Nephron (organoid): ENCODE measurements at regions not wholly inside any gene's neighbourhood (a gene's known extent, or its start where the extent isn't known, plus 50 kb on each side); places are given as distances from the start of the nearest gene placed in this dataset.

Experiments
- H3K27ac Mint-ChIP-seq, 3 experiments: 2 replicates each; pipeline ENCODE4 v1.8.0; 2020; ENCODE audit warnings: mixed read lengths in 3 of 3, mild to moderate bottlenecking in 2 of 3, moderate library complexity in 1 of 3
- H3K27me3 Mint-ChIP-seq: 2 replicates; pipeline ENCODE4 v1.8.0; 2021; ENCODE audit warnings: low read depth, mild to moderate bottlenecking, moderate library complexity, mixed read lengths
- H3K36me3 Mint-ChIP-seq: 2 replicates; pipeline ENCODE4 v1.8.0; 2020; ENCODE audit warnings: low read depth, mixed read lengths
- H3K4me1 Mint-ChIP-seq: 2 replicates; pipeline ENCODE4 v1.8.0; 2020; ENCODE audit warnings: mixed read lengths
- H3K4me3 Mint-ChIP-seq, 3 experiments: 2 replicates each; pipeline ENCODE4 v1.8.0; 2020; ENCODE audit warnings: mild to moderate bottlenecking in 3 of 3, mixed read lengths in 3 of 3, moderate library complexity in 2 of 3
- H3K9me3 Mint-ChIP-seq: 2 replicates; pipeline ENCODE4 v1.8.0; 2020; ENCODE audit warnings: mixed read lengths
- CTCF ChIP-seq, 3 experiments: fragments of 200-600 bp; sonication (generic); IDR thresholded peaks; one replicate each; pipeline ENCODE4 v1.5.0; 2021; ENCODE audit warnings: antibody characterized with exemption in 3 of 3; ENCODE audit not compliant: unreplicated experiment in 3 of 3

- no peak overlapping the region for H3K27ac Mint-ChIP-seq
- no peak for TF ChIP-seq CTCF (IDR thresholded peaks at IDR 0.05; ENCODE audit: unreplicated experiment in 3 of 3)
- no peaks in the 10 kb centered on the region for H3K36me3 Mint-ChIP-seq
- no peaks in the 10 kb centered on the region for H3K9me3 Mint-ChIP-seq
- no peak overlapping the region for H3K4me3 Mint-ChIP-seq
- peaks cover 5% of the 10 kb centered on the region for H3K27me3 Mint-ChIP-seq
- peaks cover 19% of the 10 kb centered on the region for H3K4me1 Mint-ChIP-seq
Observed at GRCh38 chr3:101931081-101931480, 81.8 kb downstream of the NFKBIZ start.

DNA sequence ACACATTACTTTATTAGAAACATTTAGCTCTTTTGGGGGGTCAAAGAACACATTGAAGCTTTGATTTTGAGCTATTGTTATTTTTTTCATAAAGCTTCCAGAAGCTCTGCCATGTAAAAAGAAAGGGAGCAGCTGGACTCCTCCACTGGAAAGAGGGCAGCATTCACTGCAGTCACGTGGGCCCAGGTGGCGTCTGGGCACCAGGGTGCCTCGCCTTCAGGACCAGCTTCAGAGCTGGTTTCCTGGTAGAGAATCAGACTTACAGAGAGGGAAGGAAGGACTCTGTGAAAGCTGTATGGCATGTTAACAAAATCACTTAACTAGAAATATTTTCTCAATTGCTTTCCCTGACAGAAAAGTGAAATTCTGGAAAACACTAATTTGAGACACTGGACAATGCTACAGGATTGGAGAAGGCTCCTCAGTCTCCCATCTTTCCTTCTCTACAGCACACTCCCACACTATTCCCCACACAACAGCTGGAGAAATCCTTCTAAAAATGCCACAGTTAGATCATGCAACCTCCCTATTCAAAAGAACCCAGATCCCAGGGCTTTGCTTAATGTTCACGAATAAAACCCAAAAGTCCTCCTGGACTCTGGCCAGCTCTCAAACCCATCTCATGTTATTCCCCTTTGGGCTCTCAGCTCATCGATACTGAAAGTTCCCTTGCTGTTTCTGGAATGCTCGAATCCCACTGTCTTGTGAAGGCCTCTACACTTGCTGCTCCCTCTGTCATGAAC is 83.2 kb downstream of the NFKBIZ start:
- no peaks in the 10 kb centered on the region for H3K36me3 Mint-ChIP-seq
- peaks cover 10% of the 10 kb centered on the region for H3K27me3 Mint-ChIP-seq
- TF ChIP-seq CTCF (IDR thresholded peaks at IDR 0.05; ENCODE audit: unreplicated experiment in 3 of 3), result no peak
- H3K4me1 Mint-ChIP-seq, result peaks cover 25% of the 10 kb centered on the region
- H3K4me3 Mint-ChIP-seq, result no peak overlapping the region
- H3K9me3 Mint-ChIP-seq, result no peaks in the 10 kb centered on the region
- H3K27ac Mint-ChIP-seq, result peak overlapping the region in 2 of 3 experiments; percentile 1 to 9

DNA sequence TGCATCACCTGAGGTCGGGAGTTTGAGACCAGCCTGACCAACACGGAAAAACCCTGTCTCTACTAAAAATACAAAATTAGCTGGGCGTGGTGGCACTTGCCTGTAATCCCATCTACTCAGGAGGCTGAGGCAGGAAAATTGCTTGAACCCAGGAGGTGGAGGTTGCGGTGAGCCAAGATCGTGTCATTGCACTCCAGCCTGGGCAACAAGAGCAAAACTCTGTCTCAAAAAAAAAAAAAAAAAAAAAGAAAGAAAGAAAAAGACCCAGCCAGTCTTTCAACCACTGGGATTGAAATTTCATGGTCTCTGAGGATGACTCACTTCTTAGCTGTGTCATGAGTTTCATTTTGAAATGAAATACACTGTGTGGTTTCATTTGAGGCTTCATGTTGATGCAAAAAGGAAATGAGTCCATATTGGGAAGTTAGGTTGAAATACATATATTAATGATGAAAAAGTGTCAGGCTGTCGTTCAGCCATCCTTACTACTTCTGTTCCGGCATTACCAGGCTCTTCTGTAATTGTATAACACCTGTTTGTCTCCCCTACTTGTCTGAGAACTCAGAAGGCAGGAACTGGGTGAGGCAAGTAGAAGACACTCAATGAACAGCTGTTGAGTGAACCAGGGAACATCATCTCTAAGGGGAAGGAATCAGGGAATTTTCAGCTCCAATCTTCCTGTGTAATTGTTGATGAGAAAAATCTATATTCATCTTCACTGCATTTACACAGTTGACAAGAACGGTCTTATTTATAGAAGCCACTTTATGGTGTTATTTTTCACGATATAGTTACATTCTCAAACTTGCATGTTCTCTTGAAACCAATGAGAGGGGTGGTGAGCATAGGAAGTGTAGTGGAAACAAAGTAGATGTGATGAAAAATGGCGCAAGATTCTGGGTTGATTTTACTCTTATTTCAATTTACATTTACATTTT is 87.4 kb downstream of the NFKBIZ start:
- Mint-ChIP-seq H3K27me3 (peaks cover 10% of the 10 kb centered on the region), H3K9me3 (no peaks in the 10 kb centered on the region)
- no peak for TF ChIP-seq CTCF (IDR thresholded peaks at IDR 0.05; ENCODE audit: unreplicated experiment in 3 of 3)

DNA sequence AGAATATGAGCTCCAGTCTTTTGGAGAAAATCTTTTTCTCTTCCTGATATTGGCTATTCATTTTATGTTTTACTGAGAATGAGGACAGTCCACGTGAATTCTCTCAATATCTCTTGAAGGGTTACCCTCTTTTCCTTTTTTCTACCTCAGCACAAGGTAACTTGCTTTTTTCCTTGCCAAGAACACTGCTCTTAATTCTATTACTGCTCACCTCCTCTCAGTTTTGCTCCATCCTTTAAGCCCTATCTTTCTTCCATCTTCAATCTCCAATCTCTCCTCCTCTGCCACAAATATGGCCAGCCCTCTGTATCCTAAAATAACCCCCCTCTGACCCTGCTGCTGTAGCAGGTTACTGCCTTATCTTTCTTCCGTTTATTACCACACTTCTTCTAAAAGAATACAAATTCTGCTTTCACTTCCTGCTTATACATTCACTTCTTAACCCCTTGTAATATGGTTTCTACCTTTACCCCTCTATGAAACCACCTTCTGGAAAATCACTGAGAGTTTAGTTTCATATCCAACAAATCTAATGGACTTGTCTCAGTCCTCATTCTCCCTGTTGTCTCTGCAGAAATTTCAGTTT is 89.0 kb downstream of the NFKBIZ start:
- no peak overlapping the region for H3K27ac Mint-ChIP-seq
- H3K4me1 Mint-ChIP-seq, result peaks cover 11% of the 10 kb centered on the region
- H3K27me3 Mint-ChIP-seq, result peaks cover 5% of the 10 kb centered on the region
- H3K9me3 Mint-ChIP-seq, result no peaks in the 10 kb centered on the region
- TF ChIP-seq CTCF (IDR thresholded peaks at IDR 0.05; ENCODE audit: unreplicated experiment in 3 of 3), result no peak
- no peak overlapping the region for H3K4me3 Mint-ChIP-seq
- H3K36me3 Mint-ChIP-seq, result no peaks in the 10 kb centered on the region

More for the DNA sequence above, 87.4 kb downstream of the NFKBIZ start:
- no peaks in the 10 kb centered on the region for H3K36me3 Mint-ChIP-seq
- H3K27ac Mint-ChIP-seq, result no peak overlapping the region
- H3K4me1 Mint-ChIP-seq, result peaks cover 17% of the 10 kb centered on the region
- H3K4me3 Mint-ChIP-seq, result no peak overlapping the region

GRCh38 chr3:101939361-101940049 is 90.2 kb downstream of the NFKBIZ start:
- Mint-ChIP-seq H3K27me3 (peaks cover 5% of the 10 kb centered on the region), H3K4me3 (no peak overlapping the region), H3K4me1 (peaks cover 11% of the 10 kb centered on the region), H3K27ac (no peak overlapping the region), H3K36me3 (no peaks in the 10 kb centered on the region), H3K9me3 (no peaks in the 10 kb centered on the region)
- TF ChIP-seq CTCF (IDR thresholded peaks at IDR 0.05; ENCODE audit: unreplicated experiment in 3 of 3), result no peak
